ENCODE measurements at regions not wholly inside any gene's neighbourhood (a gene's known extent, or its start where the extent isn't known, plus 50 kb on each side); places are given as distances from the start of the nearest gene placed in this dataset.

- DNase-seq: no peak
- H3K27ac Mint-ChIP-seq: no peak overlapping the region
- H3K4me3 Mint-ChIP-seq: no peak overlapping the region
- H3K9me3 Mint-ChIP-seq: peaks cover 15% of the 10 kb centered on the region
- no peaks in the 10 kb centered on the region for H3K27me3 Mint-ChIP-seq
- CTCF ChIA-PET: interaction anchor here (1.7 kb wide), 1 partner anchor 156 kb away, joined by 5 read pairs; no protein-coding TSS in a partner anchor
- no peaks in the 10 kb centered on the region for H3K4me1 Mint-ChIP-seq
- H3K36me3 Mint-ChIP-seq (ENCODE audit: low read depth): peaks cover 4% of the 10 kb centered on the region
- POLR2A ChIA-PET: no interaction called here
Measured at GRCh38 chr12:91967590-91967989, 178.1 kb downstream of the BTG1 start.

DNA sequence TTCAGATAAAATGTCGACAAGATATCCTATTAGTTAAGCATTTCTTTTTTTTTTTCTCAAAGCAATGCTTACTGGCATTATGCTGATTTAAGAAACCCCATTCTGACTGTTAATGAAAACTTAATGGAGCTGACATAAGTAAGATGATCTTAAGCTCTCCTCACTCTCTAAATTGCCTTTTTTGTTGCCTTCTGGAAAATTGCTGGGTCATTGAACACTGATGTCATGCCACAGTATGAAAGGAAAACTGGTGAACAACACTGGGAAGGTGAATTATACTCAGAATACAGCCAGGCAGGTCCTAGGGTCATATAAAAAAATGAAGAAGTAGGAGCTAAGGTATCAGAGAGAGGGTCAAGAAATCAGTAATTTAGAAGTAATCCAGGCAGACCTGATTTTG, 179.9 kb downstream of the BTG1 start:
- H3K27ac Mint-ChIP-seq: no peak overlapping the region
- H3K9me3 Mint-ChIP-seq: peaks cover 12% of the 10 kb centered on the region
- DNase-seq: no peak
- peaks cover 4% of the 10 kb centered on the region for H3K36me3 Mint-ChIP-seq (ENCODE audit: low read depth)
- H3K4me1 Mint-ChIP-seq: no peaks in the 10 kb centered on the region
- H3K27me3 Mint-ChIP-seq: no peaks in the 10 kb centered on the region
- no peak overlapping the region for H3K4me3 Mint-ChIP-seq
- ChIA-PET POLR2A (no interaction called here), CTCF (no interaction called here)

DNA sequence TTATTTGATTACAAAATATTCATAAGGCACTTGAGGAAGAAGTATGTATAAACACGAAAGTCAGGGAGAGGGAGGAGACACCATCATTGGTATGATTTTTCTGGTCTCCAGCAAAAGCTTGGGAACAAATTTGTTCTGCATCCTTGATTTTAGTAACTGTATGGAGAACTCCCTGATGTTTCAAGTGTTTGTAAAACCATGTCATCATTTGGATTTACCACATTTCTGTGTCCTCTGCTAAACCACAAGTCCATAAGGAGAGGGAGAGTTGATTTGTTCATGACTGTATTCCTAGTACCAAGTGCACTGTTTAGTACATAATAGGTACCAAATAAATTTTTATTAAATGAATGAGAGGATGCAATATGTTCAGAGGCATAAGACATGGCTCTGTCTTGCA, 181.1 kb downstream of the BTG1 start:
- Mint-ChIP-seq H3K4me3 (no peak overlapping the region), H3K9me3 (peaks cover 6% of the 10 kb centered on the region), H3K36me3 (ENCODE audit: low read depth) (no peaks in the 10 kb centered on the region), H3K4me1 (no peaks in the 10 kb centered on the region), H3K27ac (no peak overlapping the region), H3K27me3 (no peaks in the 10 kb centered on the region)
- no peak for DNase-seq
- CTCF ChIA-PET: no interaction called here
- POLR2A ChIA-PET: no interaction called here

GRCh38 chr12:91959220-91959619, 186.4 kb downstream of the BTG1 start:
- H3K9me3 Mint-ChIP-seq: peaks cover 12% of the 10 kb centered on the region
- H3K4me1 Mint-ChIP-seq: no peaks in the 10 kb centered on the region
- no peak overlapping the region for H3K27ac Mint-ChIP-seq
- no peaks in the 10 kb centered on the region for H3K36me3 Mint-ChIP-seq (ENCODE audit: low read depth)
- no peak for DNase-seq
- ChIA-PET CTCF (no interaction called here), POLR2A (no interaction called here)
- H3K4me3 Mint-ChIP-seq: no peak overlapping the region
- H3K27me3 Mint-ChIP-seq: no peaks in the 10 kb centered on the region

GRCh38 chr12:91958816-91959215, 186.8 kb downstream of the BTG1 start:
- Mint-ChIP-seq H3K9me3 (peaks cover 12% of the 10 kb centered on the region), H3K4me1 (no peaks in the 10 kb centered on the region), H3K27me3 (no peaks in the 10 kb centered on the region), H3K36me3 (ENCODE audit: low read depth) (no peaks in the 10 kb centered on the region), H3K27ac (no peak overlapping the region), H3K4me3 (no peak overlapping the region)
- ChIA-PET POLR2A (no interaction called here), CTCF (no interaction called here)
- DNase-seq: no peak

- no peaks in the 10 kb centered on the region for H3K36me3 Mint-ChIP-seq (ENCODE audit: low read depth)
- H3K27ac Mint-ChIP-seq: no peak overlapping the region
- POLR2A ChIA-PET: no interaction called here
- H3K9me3 Mint-ChIP-seq: peaks cover 9% of the 10 kb centered on the region
- CTCF ChIA-PET: no interaction called here
- DNase-seq: no peak
- no peaks in the 10 kb centered on the region for H3K4me1 Mint-ChIP-seq
- no peak overlapping the region for H3K4me3 Mint-ChIP-seq
- H3K27me3 Mint-ChIP-seq: no peaks in the 10 kb centered on the region
Measured at GRCh38 chr12:91954747-91955146, 190.9 kb downstream of the BTG1 start.

GRCh38 chr12:91954326-91954725, 191.3 kb downstream of the BTG1 start:
- H3K4me3 Mint-ChIP-seq: no peak overlapping the region
- no peaks in the 10 kb centered on the region for H3K36me3 Mint-ChIP-seq (ENCODE audit: low read depth)
- no peaks in the 10 kb centered on the region for H3K27me3 Mint-ChIP-seq
- H3K27ac Mint-ChIP-seq: no peak overlapping the region
- POLR2A ChIA-PET: no interaction called here
- no peak for DNase-seq
- peaks cover 9% of the 10 kb centered on the region for H3K9me3 Mint-ChIP-seq
- peaks cover 1% of the 10 kb centered on the region for H3K4me1 Mint-ChIP-seq
- CTCF ChIA-PET: no interaction called here

GRCh38 chr12:91952916-91953315, 192.7 kb downstream of the BTG1 start:
- peaks cover 9% of the 10 kb centered on the region for H3K9me3 Mint-ChIP-seq
- ChIA-PET POLR2A (no interaction called here), CTCF (interaction anchor here (0.7 kb wide), 1 partner anchor 1144 kb away, joined by 3 read pairs; no protein-coding TSS in a partner anchor)
- H3K36me3 Mint-ChIP-seq (ENCODE audit: low read depth): no peaks in the 10 kb centered on the region
- no peaks in the 10 kb centered on the region for H3K27me3 Mint-ChIP-seq
- peaks cover 7% of the 10 kb centered on the region for H3K4me1 Mint-ChIP-seq
- no peak for DNase-seq
- H3K27ac Mint-ChIP-seq: no peak overlapping the region
- no peak overlapping the region for H3K4me3 Mint-ChIP-seq

GRCh38 chr12:91951571-91951970, 194.1 kb downstream of the BTG1 start:
- no peak for DNase-seq
- H3K27ac Mint-ChIP-seq: no peak overlapping the region
- POLR2A ChIA-PET: no interaction called here
- H3K27me3 Mint-ChIP-seq: no peaks in the 10 kb centered on the region
- H3K4me3 Mint-ChIP-seq: no peak overlapping the region
- CTCF ChIA-PET: no interaction called here
- no peaks in the 10 kb centered on the region for H3K36me3 Mint-ChIP-seq (ENCODE audit: low read depth)
- peaks cover 7% of the 10 kb centered on the region for H3K4me1 Mint-ChIP-seq
- peaks cover 6% of the 10 kb centered on the region for H3K9me3 Mint-ChIP-seq

DNA sequence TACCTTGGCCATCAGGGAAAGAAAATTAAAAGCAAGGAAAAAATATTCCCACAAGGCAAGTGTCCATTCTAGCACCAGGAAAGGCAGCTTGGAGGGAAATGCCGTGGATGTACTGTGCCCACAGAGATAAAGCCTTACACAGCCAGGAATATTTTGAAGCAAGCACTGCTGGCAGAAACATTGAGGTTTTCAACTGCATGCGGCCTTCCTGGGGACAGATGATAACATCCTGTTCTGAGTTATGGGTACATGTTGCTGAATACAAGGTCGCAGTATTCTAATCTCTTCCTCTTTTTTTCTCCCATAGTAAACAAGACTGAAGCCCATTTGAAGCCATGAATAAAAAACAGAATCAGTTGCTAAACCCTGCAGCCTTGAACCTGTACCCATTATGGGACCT, 197.1 kb downstream of the BTG1 start:
- ChIA-PET POLR2A (no interaction called here), CTCF (no interaction called here)
- Mint-ChIP-seq H3K27ac (no peak overlapping the region), H3K27me3 (no peaks in the 10 kb centered on the region), H3K36me3 (ENCODE audit: low read depth) (no peaks in the 10 kb centered on the region), H3K4me3 (no peak overlapping the region), H3K9me3 (peaks cover 2% of the 10 kb centered on the region), H3K4me1 (peaks cover 7% of the 10 kb centered on the region)
- DNase-seq: no peak

DNA sequence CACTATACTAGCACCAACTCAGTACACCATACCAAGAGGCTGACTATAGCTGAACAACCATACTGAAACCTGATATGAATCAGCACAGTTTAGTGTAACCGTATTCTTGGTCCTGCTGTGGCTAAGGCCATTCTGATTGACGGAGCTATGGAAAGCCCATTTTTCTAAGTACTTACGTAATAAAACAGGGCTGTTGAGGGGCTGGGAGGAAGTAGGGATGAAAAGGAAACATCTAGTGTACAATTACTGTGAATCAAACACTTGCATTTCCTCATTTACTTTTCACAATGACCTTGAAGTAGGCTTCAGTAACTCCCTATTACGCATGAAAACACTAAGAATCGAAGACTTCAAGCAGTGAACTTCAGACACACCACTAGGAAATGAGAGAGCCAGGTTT, 198.2 kb downstream of the BTG1 start:
- Mint-ChIP-seq H3K27me3 (no peaks in the 10 kb centered on the region), H3K4me1 (peaks cover 7% of the 10 kb centered on the region), H3K27ac (no peak overlapping the region), H3K36me3 (ENCODE audit: low read depth) (no peaks in the 10 kb centered on the region), H3K9me3 (peaks cover 2% of the 10 kb centered on the region), H3K4me3 (no peak overlapping the region)
- no peak for DNase-seq
- ChIA-PET CTCF (no interaction called here), POLR2A (no interaction called here)

DNA sequence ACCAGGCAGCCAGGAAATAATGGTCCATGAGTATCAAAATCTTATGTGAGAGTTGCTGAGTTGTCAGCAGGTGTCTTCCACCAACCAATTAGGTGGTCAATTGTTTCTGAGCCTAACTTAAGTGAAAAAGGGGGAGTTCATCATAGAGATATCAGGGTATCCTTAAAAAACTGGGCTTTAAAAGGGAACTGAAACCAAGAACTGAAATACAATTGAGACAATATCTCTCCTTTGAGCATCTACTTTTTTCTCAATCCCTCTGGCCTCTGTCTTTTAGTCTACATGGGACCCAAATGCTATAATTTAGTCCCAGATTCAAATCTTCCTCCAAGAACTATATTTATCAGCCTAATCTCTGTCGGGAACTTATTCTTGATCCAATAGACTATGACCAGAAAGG, 201.0 kb downstream of the BTG1 start:
- H3K4me3 Mint-ChIP-seq: no peak overlapping the region
- no peak for DNase-seq
- H3K4me1 Mint-ChIP-seq: peaks cover 6% of the 10 kb centered on the region
- peaks cover 2% of the 10 kb centered on the region for H3K9me3 Mint-ChIP-seq
- POLR2A ChIA-PET: no interaction called here
- no peaks in the 10 kb centered on the region for H3K36me3 Mint-ChIP-seq (ENCODE audit: low read depth)
- CTCF ChIA-PET: no interaction called here
- no peaks in the 10 kb centered on the region for H3K27me3 Mint-ChIP-seq
- H3K27ac Mint-ChIP-seq: no peak overlapping the region

DNA sequence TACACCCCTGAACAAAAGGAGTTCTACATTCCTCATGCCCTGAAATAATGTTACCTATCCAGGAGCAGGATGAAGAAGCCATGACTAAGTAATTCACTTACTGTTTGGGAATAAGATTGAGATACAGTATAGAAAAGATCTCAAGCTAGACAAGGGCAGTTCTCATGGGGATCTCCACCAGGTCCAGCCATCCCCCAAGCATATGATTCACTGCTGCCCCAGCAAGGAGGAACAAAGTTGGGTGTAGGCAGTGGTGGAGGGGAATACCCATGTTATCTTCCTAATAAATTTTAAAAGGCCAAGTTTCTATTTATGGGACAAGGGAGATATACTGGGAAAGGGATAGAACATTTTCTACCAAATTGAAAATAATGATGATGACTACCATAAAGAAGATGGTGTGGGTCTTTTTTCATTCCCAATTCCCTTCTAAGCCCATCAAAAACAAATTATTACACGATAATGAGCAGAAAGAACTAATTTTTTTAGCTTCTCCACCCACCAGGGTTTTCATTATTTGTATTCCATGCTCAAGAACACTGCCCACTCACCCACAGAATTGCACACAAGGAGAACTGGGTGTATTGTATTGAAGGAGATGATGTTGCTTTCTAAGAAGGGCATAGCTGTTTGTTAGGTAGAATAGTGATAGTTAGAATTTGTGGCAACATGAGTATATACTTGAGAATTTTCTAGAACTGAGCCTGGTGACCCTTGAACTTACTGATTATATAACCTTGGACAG, 204.6 kb downstream of the BTG1 start:
- H3K4me1 Mint-ChIP-seq: no peaks in the 10 kb centered on the region
- ChIA-PET POLR2A (no interaction called here), CTCF (no interaction called here)
- no peaks in the 10 kb centered on the region for H3K36me3 Mint-ChIP-seq (ENCODE audit: low read depth)
- no peaks in the 10 kb centered on the region for H3K27me3 Mint-ChIP-seq
- H3K9me3 Mint-ChIP-seq: peaks cover 2% of the 10 kb centered on the region
- no peak overlapping the region for H3K27ac Mint-ChIP-seq
- H3K4me3 Mint-ChIP-seq: no peak overlapping the region
- DNase-seq: no peak

- Mint-ChIP-seq H3K4me3 (no peak overlapping the region), H3K36me3 (ENCODE audit: low read depth) (no peaks in the 10 kb centered on the region), H3K4me1 (no peaks in the 10 kb centered on the region), H3K9me3 (peaks cover 2% of the 10 kb centered on the region), H3K27me3 (no peaks in the 10 kb centered on the region), H3K27ac (no peak overlapping the region)
- CTCF ChIA-PET: no interaction called here
- no peak for DNase-seq
- POLR2A ChIA-PET: no interaction called here
Measured at GRCh38 chr12:91940322-91940721, 205.3 kb downstream of the BTG1 start.
